A673 (cell line): ENCODE measurements at regions not wholly inside any gene's neighbourhood (a gene's known extent, or its start where the extent isn't known, plus 50 kb on each side); places are given as distances from the start of the nearest gene placed in this dataset.
"Not testable (repeated sequence)": the region's sequence is repeated elsewhere in the genome, so short reads cannot be mapped to it uniquely, and the experiment has no call there.

Experiments used
- CTCF ChIP-seq: fragments of 300-800, 200-600 bp; sonication (generic); conservative IDR thresholded peaks from 2 replicates; pipeline ENCODE4 v1.5.1; 2017; ENCODE audit warnings: low read depth, mild to moderate bottlenecking, antibody characterized with exemption, low read length, moderate library complexity, mixed read lengths
- EZH2 ChIP-seq: fragments of 200-600 bp; sonication (generic); IDR thresholded peaks from 2 replicates; pipeline ENCODE4 v1.6.1; 2017; ENCODE audit warnings: borderline replicate concordance, low read depth, mild to moderate bottlenecking, mixed read lengths, antibody characterized with exemption, low read length; ENCODE audit not compliant: poor library complexity, severe bottlenecking

- not testable (repeated sequence) for TF ChIP-seq CTCF, EZH2
Observed at GRCh38 chrX:125690522-125690921, 370.9 kb downstream of the TEX13C start.
